Neural cell (in vitro differentiated cells): ENCODE measurements at regions not wholly inside any gene's neighbourhood (a gene's known extent, or its start where the extent isn't known, plus 50 kb on each side); places are given as distances from the start of the nearest gene placed in this dataset.
"Not testable (repeated sequence)": the region's sequence is repeated elsewhere in the genome, so short reads cannot be mapped to it uniquely, and the experiment has no call there.

Experiments used
- H2AFZ ChIP-seq: fragments of 200-600, 300-800 bp; sonication (generic), shearing (Covaris generic); 2 replicates; pipeline ENCODE4 v1.6.0; 2014; ENCODE audit warnings: low read depth, mild to moderate bottlenecking, antibody characterized with exemption, low read length, moderate library complexity
- H3F3A ChIP-seq: fragments of 200-600 bp; shearing (Covaris generic); 2 replicates; pipeline ENCODE4 v1.6.1; 2016; ENCODE audit warnings: mild to moderate bottlenecking, moderate library complexity, mixed read lengths, antibody characterized with exemption, low read length; ENCODE audit not compliant: insufficient read depth, poor library complexity, severe bottlenecking
- H3K27ac ChIP-seq: fragments of 200-600, 300-800 bp; sonication (generic), shearing (Covaris generic); 2 replicates; pipeline ENCODE4 v1.5.1; 2014; ENCODE audit warnings: mild to moderate bottlenecking, low read length, moderate library complexity
- H3K27me3 ChIP-seq: fragments of 300-800, 200-600 bp; sonication (generic), shearing (Covaris generic); 2 replicates; pipeline ENCODE4 v1.6.0; 2014; ENCODE audit warnings: mild to moderate bottlenecking, low read depth, low read length, moderate library complexity; ENCODE audit not compliant: insufficient read depth
- H3K36me3 ChIP-seq: fragments of 300-800, 200-600 bp; sonication (generic), shearing (Covaris generic); 2 replicates; pipeline ENCODE4 v1.5.1; 2014; ENCODE audit warnings: mild to moderate bottlenecking, antibody characterized with exemption, low read length, moderate library complexity; ENCODE audit not compliant: insufficient read depth
- H3K4me2 ChIP-seq: fragments of 300-800, 200-600 bp; sonication (generic), shearing (Covaris generic); 2 replicates; pipeline ENCODE4 v1.6.0; 2014; ENCODE audit warnings: mild to moderate bottlenecking, low read length
- H3K4me3 ChIP-seq: fragments of 300-800, 200-600 bp; sonication (generic), shearing (Covaris generic); 2 replicates; pipeline ENCODE4 v1.5.1; 2014; ENCODE audit warnings: mild to moderate bottlenecking, low read length, moderate library complexity
- H3K79me2 ChIP-seq: fragments of 200-600 bp; shearing (Covaris generic); replicated peaks from 2 replicates; pipeline ENCODE4 v1.6.0; 2014; ENCODE audit warnings: mild to moderate bottlenecking, low read length, moderate library complexity; ENCODE audit not compliant: insufficient read depth
- H3K9ac ChIP-seq: fragments of 300-800, 200-600 bp; sonication (generic), shearing (Covaris generic); 2 replicates; pipeline ENCODE4 v1.6.1; 2016; ENCODE audit warnings: mild to moderate bottlenecking, low read length, mixed read lengths
- H3K9me2 ChIP-seq: fragments of 200-600 bp; shearing (Covaris generic); 2 replicates; pipeline ENCODE4 v1.6.1; 2016; ENCODE audit warnings: mild to moderate bottlenecking, low read length, mixed read lengths; ENCODE audit not compliant: insufficient read depth
- H3K9me3 ChIP-seq: fragments of 200-600, 300-800 bp; sonication (generic), shearing (Covaris generic); 2 replicates; pipeline ENCODE4 v1.6.1; 2016; ENCODE audit warnings: mild to moderate bottlenecking, mixed run types, low read length, moderate library complexity, mixed read lengths
- H4K20me1 ChIP-seq: fragments of 200-600 bp; shearing (Covaris generic); 2 replicates; pipeline ENCODE4 v1.6.1; 2016; ENCODE audit warnings: mild to moderate bottlenecking, mixed run types; ENCODE audit not compliant: insufficient read depth
- CTCF ChIP-seq: fragments of 450-650 bp; IDR thresholded peaks from 2 replicates; pipeline ENCODE4 v1.5.1; 2014; ENCODE audit warnings: antibody characterized with exemption, mild to moderate bottlenecking, moderate library complexity; ENCODE audit not compliant: poor library complexity, severe bottlenecking
- EP300 ChIP-seq: fragments of 450-650 bp; conservative IDR thresholded peaks from 2 replicates; pipeline ENCODE4 v1.6.1; 2014; ENCODE audit warnings: antibody characterized with exemption, mild to moderate bottlenecking, moderate library complexity; ENCODE audit not compliant: poor library complexity, severe bottlenecking
- EZH2 ChIP-seq: fragments of 200-600, 300-800 bp; shearing (Covaris generic), sonication (generic); IDR thresholded peaks from 2 replicates; pipeline ENCODE4 v1.6.1; 2014; ENCODE audit warnings: antibody characterized with exemption, low read length, borderline replicate concordance, mild to moderate bottlenecking; ENCODE audit not compliant: insufficient read depth, poor library complexity, severe bottlenecking
- MXI1 ChIP-seq: fragments of 450-650 bp; conservative IDR thresholded peaks from 2 replicates; pipeline ENCODE4 v1.6.1; 2014; ENCODE audit warnings: antibody characterized with exemption, mild to moderate bottlenecking; ENCODE audit not compliant: poor library complexity, severe bottlenecking
- POLR2AphosphoS5 ChIP-seq: IDR thresholded peaks from 2 replicates; pipeline ENCODE4 v1.6.1; 2012
- RAD21 ChIP-seq: fragments of 450-650 bp; conservative IDR thresholded peaks from 2 replicates; pipeline ENCODE4 v1.6.1; 2014; ENCODE audit warnings: antibody characterized with exemption, mild to moderate bottlenecking, moderate library complexity
- REST ChIP-seq: IDR thresholded peaks from 2 replicates; pipeline ENCODE4 v1.6.1; 2012; ENCODE audit warnings: borderline replicate concordance
- SMC3 ChIP-seq: fragments of 450-650 bp; conservative IDR thresholded peaks from 2 replicates; pipeline ENCODE4 v1.6.1; 2014; ENCODE audit warnings: antibody characterized with exemption, mild to moderate bottlenecking, moderate library complexity; ENCODE audit not compliant: poor library complexity
- TAF1 ChIP-seq: IDR thresholded peaks from 2 replicates; pipeline ENCODE4 v1.6.1; 2012; ENCODE audit warnings: low read depth

DNA sequence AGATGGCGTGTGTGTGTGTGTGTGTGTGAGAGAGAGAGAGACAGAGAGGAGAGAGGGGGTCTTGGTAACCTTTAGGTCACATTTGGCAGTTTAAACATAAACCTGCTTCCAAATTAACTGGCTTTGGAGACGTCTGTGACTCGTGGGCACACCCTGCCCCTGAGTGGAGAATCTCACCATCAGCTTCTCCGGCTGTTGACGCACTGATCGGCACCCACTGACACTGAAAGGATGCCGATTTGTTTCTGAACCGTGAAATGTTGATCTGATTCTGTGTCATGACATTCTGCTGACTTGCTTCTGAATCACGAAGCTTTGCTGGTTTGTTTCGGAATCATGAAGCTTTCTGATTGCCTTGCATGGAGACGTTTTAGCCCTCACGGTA, 114.7 kb downstream of the RTP5 start:
- no peaks in the 10 kb centered on the region for H3F3A ChIP-seq
- no peak overlapping the region for H3K4me3 ChIP-seq
- H3K36me3 ChIP-seq: no peaks in the 10 kb centered on the region
- H4K20me1 ChIP-seq: no peaks in the 10 kb centered on the region
- H3K27me3 ChIP-seq: no peaks in the 10 kb centered on the region
- H3K27ac ChIP-seq: no peak overlapping the region
- no peak overlapping the region for H3K4me2 ChIP-seq
- no peak overlapping the region for H3K9ac ChIP-seq
- H2AFZ ChIP-seq: no peak overlapping the region
- no peaks in the 10 kb centered on the region for H3K79me2 ChIP-seq
- no peaks in the 10 kb centered on the region for H3K9me2 ChIP-seq
- no peaks in the 10 kb centered on the region for H3K9me3 ChIP-seq
- TF ChIP-seq REST (no peak), EZH2 (no peak), SMC3 (no peak), CTCF (no peak), POLR2AphosphoS5 (no peak), TAF1 (no peak), EP300 (no peak), RAD21 (no peak), MXI1 (no peak)

- H2AFZ ChIP-seq: no peak overlapping the region
- no peak overlapping the region for H3K27ac ChIP-seq
- TF ChIP-seq CTCF (no peak), REST (no peak), TAF1 (no peak), EZH2 (no peak), SMC3 (no peak), RAD21 (no peak), MXI1 (no peak), POLR2AphosphoS5 (no peak), EP300 (no peak)
- no peaks in the 10 kb centered on the region for H3K36me3 ChIP-seq
- no peaks in the 10 kb centered on the region for H3K79me2 ChIP-seq
- H3K9ac ChIP-seq: no peak overlapping the region
- H3K4me2 ChIP-seq: no peak overlapping the region
- H3K9me2 ChIP-seq: no peaks in the 10 kb centered on the region
- H3K9me3 ChIP-seq: no peaks in the 10 kb centered on the region
- no peaks in the 10 kb centered on the region for H3K27me3 ChIP-seq
- H3K4me3 ChIP-seq: no peak overlapping the region
- no peaks in the 10 kb centered on the region for H3F3A ChIP-seq
- no peaks in the 10 kb centered on the region for H4K20me1 ChIP-seq
These were observed 115.1 kb downstream of the RTP5 start for GRCh38 chr2:241984658-241985057.

DNA sequence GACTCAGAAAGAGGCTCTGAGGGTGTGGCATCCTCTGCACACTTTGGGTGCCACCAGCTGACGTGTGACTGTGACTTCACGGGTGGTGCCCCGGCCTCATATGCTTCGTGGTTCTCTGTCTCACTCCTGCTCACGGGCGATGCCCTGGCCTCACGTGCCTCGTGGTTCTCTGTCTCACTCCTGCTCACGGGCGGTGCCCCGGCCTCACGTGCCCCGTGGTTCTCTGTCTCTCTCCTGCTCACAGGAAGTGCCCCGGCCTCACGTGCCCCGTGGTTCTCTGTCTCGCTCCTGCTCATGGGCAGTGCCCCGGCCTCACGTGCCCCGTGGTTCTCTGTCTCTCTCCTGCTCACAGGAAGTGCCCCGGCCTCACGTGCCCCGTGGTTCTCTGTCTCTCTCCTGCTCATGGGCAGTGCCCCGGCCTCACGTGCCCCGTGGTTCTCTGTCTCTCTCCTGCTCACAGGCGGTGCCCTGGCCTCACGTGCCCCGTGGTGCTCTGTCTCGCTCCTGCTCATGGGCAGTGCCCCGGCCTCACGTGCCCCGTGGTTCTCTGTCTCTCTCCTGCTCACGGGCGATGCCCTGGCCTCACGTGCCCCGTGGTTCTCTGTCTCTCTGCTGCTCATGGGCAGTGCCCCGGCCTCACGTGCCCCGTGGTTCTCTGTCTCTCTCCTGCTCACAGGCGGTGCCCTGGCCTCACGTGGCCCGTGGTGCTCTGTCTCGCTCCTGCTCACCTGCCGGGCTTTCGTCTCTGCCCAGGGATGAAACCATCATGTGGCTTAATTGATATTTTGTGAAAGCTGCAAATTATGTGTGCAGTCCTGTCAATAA, 115.8 kb downstream of the RTP5 start:
- not testable (repeated sequence) for H3K36me3 ChIP-seq

More for the DNA sequence above, 115.8 kb downstream of the RTP5 start:
- H3K9me2 ChIP-seq, H2AFZ ChIP-seq, H3K79me2 ChIP-seq, H3K9ac ChIP-seq, H4K20me1 ChIP-seq, H3F3A ChIP-seq, H3K4me2 ChIP-seq, H3K27me3 ChIP-seq, H3K27ac ChIP-seq, H3K4me3 ChIP-seq, H3K9me3 ChIP-seq: not testable (repeated sequence)
